ENCODE measurements at regions not wholly inside any gene's neighbourhood (a gene's known extent, or its start where the extent isn't known, plus 50 kb on each side); places are given as distances from the start of the nearest gene placed in this dataset.
"Not testable (repeated sequence)": the region's sequence is repeated elsewhere in the genome, so short reads cannot be mapped to it uniquely, and the experiment has no call there.

DNA sequence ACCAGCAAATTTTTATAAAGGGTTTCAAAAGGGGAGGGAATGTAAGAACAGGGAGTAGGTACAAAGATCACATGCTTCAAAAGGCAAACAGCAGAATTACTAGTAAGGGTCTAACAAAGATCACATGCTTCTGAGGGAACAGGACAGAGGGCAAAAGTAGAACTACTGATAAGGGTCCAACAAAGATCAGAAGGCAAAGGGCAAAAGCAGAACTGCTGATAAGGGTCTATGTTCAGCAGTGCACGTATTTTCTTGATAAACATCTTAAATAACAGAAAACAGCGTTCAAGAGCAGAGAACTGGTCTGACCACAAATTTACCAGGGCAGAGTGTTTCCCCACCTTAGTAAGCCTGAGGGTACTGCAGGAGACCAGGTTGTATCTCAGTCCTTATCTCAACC lies 469.5 kb upstream of the PIK3R1 start:
- no peak for DNase-seq

DNA sequence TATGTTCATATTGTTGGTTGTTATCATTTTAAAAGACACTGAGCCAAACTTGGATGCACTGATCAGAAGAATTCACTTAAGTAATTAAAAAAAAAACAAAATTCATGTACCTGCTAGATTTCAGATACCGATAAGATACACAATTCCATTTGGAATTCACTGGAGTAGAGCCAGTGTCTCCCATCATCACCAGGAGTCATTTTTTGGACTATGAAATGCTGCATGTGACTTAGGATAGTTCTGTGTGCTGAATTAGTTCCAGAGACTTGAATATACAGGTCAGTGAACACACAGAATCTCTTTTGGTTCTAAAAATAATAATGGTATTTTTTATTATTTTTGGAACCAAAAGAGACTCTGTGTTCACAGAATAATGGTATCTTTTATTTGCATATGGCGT lies 482.6 kb upstream of the PIK3R1 start:
- DNase-seq: no peak

GRCh38 chr5:67732471-67732870 lies 483.1 kb upstream of the PIK3R1 start:
- no peak for DNase-seq

DNA sequence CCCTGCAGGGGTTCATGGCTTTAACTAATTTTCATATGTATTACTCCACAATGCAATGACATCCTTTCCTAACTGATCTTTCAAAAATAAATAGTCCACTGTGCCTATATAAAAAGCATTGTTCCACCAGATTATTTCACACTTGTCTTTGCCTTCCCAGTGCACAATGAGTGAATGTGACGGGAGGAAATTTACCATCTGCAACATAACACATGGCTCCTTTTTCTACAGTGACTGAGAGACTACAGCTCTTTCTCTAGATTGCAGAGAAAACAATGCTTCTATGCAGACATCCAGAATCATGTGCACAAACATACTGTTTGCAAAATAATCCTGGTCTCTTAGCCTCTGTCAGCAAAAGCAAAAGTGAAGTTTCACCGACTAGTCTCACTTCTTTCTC lies 483.7 kb upstream of the PIK3R1 start:
- DNase-seq: no peak

DNA sequence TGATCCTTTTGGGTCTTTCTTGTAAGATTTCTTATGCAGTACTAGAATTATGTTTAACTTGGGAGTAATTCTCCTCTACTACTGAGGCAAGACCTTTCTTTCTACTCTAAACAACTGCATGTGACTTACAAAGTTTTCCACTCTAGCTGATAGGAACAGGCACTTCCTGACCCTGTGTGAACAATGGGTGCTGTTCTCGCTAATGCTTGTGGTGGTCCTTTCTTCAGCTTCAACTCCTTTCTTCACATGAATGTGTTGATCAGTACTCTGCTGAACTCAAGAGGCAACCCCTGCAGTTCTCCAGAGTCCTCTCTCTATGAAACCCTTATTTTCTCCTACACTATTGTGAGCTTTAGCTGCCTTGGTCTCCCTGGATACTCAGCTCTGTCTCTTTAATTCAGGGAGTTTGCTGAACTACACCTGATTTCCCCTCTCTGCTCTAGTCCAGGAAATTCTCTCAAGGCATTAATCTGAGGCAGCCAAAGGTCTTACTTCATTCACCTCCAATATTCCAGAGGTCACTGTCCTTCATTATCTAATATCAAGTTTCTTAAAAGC lies 484.6 kb upstream of the PIK3R1 start:
- no peak for DNase-seq

- no peak for DNase-seq
These were observed 487.1 kb upstream of the PIK3R1 start for GRCh38 chr5:67728326-67728890.

DNA sequence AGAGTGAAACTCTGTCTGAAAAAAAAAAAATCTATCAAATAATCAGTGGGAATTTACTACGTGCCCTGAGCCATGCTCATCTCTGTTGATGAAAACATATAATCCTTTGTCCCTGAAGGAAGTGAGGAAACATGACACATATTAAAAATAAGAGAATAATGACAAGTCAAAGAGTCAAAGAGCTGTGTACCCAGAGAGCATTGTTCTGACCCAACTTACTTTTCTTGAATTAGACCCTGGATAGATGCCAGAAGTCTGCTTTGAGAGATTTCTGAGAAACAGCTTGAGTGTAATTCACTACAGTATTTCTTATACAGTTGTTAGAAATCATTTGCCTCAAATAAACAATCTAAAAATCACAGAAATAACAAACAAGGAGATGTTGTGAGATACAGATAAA lies 490.0 kb upstream of the PIK3R1 start:
- no peak for DNase-seq

- no peak for DNase-seq
These were observed 491.0 kb upstream of the PIK3R1 start for GRCh38 chr5:67724412-67725135.

GRCh38 chr5:67723873-67724272 lies 491.7 kb upstream of the PIK3R1 start:
- DNase-seq: no peak

DNA sequence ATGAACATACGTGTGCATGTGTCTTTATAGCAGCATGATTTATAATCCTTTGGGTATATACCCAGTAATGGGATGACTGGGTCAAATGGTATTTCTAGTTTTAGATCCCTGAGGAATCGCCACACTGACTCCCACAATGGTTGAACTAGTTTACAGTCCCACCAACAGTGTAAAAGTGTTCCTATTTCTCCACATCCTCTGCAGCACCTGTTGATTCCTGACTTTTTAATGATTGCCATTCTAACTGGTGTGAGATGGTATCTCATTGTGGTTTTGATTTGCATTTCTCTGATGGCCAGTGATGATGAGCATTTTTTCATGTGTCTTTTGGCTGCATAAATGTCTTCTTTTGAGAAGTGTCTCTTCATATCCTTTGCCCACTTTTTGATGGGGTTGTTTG lies 493.0 kb upstream of the PIK3R1 start:
- not testable (repeated sequence) for DNase-seq

- DNase-seq: no peak
These were observed 495.3 kb upstream of the PIK3R1 start for GRCh38 chr5:67720162-67720772.

- DNase-seq: no peak
These were observed 505.4 kb upstream of the CD180 start for GRCh38 chr5:67702008-67702407.

DNA sequence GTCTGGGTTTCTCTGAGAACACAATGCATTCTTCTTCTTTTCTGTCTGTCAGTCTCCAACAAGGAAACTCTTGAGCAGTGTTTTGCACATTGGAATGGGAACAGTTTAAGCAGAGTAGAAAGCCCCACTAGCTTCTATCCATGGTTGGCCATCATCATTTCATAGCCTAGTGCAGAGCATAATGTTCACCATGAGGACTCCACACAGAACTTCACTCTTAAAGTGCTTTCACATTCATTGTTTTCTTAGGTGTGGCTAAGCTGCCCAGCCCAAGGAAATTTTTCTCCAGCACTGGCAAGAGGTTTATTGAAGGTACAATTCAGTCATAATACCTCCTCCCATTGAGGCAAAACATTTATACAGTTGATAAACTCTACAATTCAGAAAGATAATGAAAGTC lies 503.0 kb upstream of the CD180 start:
- DNase-seq: no peak

DNA sequence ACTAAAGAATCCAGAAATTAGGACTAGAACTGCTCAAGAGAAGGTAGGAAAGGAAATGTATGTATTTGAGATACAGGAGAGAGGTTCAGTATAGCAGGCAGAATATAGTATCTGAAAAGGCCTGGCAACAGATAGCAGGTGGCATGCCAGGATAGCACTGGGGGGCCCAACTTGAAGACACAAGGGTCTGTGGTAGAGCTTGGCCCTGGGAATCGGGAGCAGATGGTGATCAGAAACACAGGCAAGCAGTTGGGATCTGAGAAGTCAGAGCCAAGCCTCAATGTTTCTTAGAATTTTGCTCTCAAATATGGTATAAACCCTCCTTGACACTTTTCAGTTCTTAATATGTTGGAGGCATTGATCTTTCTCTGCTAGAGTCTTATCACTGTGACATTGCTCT lies 499.8 kb upstream of the CD180 start:
- no peak for DNase-seq

GRCh38 chr5:67695369-67695768 lies 498.8 kb upstream of the CD180 start:
- DNase-seq: no peak

DNA sequence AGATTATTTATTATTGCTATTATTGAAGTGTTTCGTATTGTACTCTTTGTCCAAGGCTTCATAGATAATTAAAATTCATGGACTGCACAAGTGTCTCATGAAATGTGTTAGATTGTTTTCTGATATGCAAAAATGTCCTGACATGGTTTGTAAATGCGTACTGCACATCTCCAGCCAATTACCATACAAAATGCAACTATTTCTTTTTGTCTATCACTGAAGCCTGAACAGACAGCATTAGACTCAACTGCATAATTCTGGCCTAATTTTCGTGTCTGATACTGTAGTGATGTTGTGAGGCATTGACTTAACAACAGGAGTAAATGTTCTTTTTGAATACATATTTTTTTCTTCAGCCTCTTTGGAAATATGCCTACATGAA lies 498.2 kb upstream of the CD180 start:
- no peak for DNase-seq

DNA sequence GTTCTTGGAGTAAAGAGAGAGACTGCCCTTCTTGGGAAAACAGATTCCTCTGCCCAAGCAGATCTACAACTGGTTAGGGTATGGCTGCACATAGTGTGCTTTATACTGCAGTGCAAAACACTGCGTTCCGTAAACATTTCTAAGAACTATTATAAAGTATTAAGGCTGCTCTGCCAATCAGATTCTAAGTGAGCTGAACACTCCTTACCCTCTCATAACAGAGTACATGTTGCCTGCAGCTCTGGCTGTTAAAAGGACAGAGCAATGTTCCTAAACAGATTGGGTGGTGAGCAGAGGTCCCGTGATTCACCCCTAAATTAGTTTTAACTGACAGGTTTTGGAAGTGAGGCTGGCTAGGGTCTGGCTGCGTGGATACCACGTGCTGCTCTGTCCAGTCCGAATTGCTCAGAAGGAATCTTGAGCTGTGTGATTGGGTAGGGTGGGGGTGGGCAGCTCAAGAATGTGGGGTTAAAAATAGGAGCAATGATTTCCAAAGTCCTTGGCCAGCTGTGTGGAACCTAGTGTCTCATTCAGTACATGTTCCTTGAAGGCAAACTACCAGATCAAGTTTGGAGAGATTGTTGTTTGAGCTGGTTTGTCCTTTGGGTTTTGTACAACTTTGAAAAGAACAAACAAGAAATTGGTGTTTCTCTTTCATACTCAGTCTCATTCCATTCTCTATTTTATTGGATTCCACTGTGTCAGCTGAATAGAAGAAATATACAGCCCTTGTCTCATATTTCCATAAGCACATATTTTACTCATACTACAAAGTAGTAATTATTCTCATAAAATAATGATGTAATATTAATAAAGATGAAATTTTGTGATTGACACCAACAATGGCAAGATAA lies 497.6 kb upstream of the CD180 start:
- DNase-seq: no peak

DNA sequence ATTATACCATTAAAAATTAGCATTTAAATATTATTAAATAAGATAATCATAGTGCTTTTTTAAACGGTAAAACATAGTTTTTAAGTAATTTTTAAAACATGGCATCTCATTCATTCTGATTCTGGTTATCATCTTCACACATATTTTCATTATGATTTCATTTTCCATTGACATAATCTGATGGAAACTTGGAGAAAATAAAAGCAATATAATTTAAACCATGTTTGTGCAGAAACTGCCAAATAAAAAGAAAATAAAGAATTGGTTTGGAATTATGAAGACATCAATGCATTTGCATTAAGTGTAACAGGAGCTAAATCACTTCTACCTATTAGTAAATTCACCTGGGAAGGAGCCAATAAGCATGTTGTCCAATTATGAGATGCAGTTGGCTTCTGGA lies 490.1 kb upstream of the CD180 start:
- DNase-seq: no peak

DNA sequence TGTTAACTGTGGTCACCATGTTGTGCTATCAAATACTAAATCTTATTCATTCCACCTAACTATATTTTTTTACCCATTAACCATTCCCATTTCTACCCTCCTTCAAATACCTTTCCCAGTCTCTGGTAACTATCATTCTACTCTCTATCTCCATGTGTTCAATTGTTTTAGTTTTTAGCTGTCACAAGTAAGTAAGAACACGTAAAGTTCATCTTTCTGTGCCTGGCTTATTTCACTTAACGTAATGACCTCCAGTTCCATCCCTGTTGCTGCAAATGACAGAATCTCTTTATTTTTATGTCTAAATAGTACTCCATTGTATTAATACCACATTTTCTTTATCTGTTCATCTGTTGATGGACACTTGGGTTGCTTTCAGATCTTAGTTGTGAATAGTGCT lies 485.1 kb upstream of the CD180 start:
- DNase-seq: no peak

DNA sequence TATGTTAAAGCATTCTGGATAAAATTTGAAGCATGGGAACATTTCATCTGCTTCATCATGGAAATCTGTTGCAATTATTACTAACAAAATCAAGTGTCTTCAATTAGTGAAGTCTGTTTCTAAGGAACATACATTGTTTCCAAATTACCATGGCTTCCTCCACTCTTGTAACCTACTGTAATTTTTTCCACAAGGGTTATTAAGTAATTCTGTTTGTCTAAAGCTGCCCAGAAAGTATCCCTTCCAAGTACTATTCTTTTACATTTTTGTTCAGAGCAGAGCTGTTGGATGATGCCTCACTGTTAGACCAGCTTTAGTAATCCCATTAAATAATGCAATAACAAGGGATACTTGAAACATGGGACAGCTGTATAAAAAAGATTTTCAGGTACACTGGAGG lies 483.5 kb upstream of the CD180 start:
- no peak for DNase-seq

DNA sequence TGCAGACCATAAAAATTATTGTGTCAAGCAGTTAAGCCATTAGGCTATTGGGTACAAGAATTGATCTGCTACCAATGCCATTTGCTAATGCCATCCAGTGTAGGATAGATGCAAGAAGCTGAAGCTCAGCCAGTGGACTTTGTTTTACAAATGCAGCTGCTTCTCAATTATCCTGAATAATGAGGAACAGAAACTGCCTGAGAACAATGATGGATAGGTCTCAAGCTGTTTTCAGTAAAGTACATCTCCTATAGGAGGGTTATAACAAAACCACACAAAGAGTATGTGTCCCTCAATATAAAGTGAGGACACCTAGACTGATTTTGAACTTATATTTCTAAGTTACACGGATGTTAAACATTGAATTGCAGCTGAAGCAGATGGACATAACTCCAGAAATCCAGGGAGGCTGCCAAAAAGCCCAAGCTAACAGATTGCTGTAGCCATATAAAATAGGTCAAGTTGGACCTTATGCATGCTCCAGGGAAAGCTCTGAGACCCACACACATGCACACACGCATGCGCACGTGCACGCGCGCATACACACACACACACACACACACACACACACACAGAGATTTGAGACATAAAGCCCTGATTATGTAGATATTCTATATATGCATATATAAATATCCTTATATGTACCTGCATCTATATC lies 482.7 kb upstream of the CD180 start:
- no peak for DNase-seq

GRCh38 chr5:67678594-67678993 lies 482.0 kb upstream of the CD180 start:
- DNase-seq: no peak

DNA sequence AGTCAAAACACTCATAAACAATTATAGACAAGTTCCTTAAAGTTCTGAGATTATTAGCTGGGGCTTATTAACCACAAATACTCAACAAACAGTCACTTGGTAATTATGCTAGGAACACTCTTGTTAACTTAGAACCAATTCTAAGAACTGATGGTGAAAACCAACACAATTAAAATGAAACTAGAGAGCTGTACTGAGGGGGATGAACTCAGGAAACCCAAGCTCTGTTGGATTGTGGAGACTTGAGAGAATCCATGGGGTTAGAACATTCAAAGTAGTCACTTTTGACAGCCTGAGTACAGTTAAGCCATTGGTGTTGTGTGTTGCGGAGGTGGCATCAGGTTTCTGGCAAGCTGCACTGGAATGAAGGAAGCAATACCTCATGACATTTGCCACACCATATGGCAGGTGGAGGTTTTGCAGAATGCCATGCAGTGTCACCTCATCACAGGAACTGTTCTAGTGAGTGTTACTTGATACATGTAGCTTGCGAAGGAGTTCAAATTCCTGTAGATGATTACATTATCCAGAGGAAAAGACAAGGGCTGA lies 480.9 kb upstream of the CD180 start:
- DNase-seq: no peak
